GM13976 (cell line): ENCODE measurements at regions not wholly inside any gene's neighbourhood (a gene's known extent, or its start where the extent isn't known, plus 50 kb on each side); places are given as distances from the start of the nearest gene placed in this dataset.

Experiments
- DNase-seq: peaks from one replicate; pipeline ENCODE4 v3.0.0; 2012; ENCODE audit warnings: low spot score
- in situ Hi-C: fragments of 300-500 bp; cut with MboI; formaldehyde crosslinking; loops from one replicate; pipeline ENCODE4 v1.12.0; 2022; ENCODE audit warnings: low sequenced_read_pairs, mixed read lengths, inconsistent platforms; ENCODE audit not compliant: unreplicated experiment
- TF ChIP-seq, protein P1 (sequence below): IDR thresholded peaks from 2 replicates; pipeline ENCODE4 v1.5.1; 2012; ENCODE audit warnings: borderline replicate concordance, mild to moderate bottlenecking; ENCODE audit not compliant: insufficient read depth; ENCODE audit errors: extremely low read depth, missing control alignments, control extremely low read depth

DNA sequence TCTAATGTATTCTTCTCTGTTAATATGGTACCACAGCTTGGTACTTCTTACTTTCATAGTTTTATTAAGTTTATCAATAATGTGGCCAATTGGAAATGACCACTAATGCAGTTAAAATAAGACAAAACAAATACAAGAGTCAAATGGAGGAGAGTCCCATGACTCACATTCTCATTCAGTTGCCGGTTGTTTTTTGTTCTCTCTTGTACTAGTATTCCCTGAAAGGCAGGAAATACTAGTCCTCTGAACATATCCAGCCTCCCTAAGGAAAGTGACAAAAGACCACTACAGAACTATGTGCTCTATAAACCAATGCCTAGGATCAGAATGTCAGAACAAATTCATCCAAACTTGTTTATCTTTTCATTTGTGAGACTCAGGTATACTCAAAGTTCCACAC lies 165.2 kb upstream of the SAMSN1 start:
- TF ChIP-seq, protein P1, sequence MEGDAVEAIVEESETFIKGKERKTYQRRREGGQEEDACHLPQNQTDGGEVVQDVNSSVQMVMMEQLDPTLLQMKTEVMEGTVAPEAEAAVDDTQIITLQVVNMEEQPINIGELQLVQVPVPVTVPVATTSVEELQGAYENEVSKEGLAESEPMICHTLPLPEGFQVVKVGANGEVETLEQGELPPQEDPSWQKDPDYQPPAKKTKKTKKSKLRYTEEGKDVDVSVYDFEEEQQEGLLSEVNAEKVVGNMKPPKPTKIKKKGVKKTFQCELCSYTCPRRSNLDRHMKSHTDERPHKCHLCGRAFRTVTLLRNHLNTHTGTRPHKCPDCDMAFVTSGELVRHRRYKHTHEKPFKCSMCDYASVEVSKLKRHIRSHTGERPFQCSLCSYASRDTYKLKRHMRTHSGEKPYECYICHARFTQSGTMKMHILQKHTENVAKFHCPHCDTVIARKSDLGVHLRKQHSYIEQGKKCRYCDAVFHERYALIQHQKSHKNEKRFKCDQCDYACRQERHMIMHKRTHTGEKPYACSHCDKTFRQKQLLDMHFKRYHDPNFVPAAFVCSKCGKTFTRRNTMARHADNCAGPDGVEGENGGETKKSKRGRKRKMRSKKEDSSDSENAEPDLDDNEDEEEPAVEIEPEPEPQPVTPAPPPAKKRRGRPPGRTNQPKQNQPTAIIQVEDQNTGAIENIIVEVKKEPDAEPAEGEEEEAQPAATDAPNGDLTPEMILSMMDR: no peak
- no peak for DNase-seq
- in situ Hi-C loops: no loop called here

DNA sequence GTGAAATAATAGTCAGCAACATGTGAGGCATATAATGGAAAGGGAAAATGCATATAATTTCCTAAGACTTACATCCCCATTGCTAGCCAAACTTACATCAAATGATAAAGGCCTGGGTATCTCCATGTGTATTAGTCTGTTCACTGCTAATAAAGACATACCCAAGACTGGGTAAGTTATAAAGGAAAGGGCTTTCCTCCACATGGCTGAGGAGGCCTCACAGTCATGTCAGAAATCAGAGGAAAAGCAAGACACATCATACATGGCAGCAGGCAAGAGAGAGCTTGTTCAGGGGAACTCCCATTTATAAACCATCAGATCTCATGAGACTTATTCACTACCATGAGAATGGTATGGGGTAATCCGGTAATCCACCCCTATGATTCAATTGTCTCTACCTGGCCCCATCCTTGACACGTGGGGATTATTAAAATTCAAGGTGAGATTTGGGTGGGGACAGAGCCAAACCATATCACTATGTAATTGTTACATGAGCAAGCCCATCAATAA lies 161.5 kb upstream of the SAMSN1 start:
- DNase-seq: no peak
- TF ChIP-seq, protein P1: no peak
- in situ Hi-C loops: no loop called here

DNA sequence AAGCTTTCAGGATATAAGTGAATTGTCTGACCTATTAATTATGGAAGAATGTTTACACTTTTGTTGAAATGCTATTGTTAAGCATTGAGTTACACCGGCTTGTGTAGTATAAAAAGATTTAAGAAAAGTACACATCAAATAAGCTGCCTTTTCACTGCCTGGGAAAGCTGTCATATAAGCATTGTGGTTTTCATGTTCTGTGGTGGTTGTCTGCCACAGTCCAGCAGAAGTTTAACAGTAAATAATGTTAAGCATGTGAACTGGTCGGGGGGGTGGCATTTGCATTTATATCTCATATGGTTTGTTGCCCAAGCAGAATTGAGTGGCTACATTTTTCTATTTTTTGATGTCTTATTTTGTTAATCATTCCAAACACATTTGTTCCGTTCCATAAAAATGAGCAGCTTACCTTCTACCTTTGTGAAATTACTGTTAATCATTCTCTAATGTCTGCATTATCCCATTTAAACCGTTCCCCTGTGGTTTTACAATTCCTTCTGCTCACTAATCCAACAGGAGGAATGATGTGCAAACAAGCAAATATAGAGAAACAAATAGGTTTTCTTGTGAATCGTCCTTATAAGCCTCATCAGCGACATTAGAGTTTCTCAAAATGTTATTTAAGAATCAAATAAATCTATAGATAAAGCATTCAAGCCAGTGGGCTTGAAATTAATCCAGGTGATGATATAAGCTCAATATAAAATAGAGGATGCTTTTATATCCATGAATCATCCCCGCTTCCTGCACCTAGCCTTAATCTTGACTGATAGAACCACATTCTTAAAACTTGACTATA lies 160.8 kb upstream of the SAMSN1 start:
- in situ Hi-C loops: no loop called here
- TF ChIP-seq, protein P1: no peak
- DNase-seq: no peak

DNA sequence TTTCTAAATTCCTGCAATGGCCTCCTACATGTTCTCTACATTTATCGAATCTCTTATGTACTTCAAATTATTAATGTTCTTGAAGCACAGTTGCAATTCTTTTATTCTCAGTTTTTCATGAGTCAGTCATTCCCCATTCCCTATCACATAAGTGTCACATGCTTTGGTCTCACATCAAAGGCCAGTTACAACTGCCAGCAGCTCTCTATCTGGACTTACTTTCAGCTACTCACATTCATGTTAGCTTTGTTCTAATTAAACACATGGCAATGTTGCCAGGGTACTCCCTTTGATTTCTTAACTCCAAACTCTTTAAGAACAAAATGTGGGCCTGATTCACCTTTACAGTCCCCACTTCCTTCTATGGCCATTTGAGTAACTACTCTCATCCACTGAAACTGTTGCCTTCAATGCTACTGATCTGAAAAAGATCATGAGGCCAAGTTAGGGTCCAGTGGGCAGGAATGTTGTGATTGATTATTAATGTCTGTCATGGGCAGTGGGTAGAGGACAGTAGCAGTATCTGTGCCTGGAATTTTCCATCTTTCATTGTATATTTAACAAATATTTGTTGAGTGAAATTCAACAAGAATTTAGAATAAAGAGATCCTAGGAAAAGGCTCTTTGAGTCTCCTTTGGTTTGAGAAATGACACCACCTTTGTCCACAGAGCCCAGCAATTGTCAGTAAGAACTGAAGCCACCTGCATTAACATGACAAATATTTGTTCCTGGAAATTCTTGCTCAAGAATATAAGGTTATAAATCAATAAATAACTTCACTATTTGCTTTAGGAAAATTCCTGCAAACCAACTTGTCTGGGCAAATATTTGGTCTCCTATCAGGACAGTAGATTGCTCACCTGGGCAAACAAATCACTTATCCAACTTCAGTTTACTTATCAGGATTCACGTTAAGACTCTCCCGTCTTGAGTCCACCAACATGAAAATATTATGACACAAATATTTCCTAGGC lies 153.6 kb upstream of the SAMSN1 start:
- in situ Hi-C loops: no loop called here
- no peak for DNase-seq
- TF ChIP-seq, protein P1: no peak

DNA sequence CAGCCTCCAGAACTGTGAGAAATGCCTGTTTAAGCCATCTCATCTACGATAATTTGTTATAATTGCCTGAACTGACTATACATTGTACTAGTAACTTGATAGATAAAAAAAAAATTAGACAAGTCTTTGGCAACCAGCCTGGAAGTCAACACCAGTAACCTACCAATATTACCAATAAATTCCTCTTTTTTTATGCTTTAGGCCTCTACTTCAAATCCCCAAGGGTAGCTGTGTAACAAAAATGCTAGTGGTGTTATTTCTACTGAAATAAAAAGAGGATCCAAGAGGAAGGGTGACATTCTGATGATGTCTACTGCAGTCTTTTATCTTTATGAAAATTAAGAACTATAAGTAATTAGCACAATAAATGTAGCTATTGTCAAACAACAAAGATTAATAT lies 151.7 kb upstream of the SAMSN1 start:
- DNase-seq: no peak
- in situ Hi-C loops: no loop called here
- TF ChIP-seq, protein P1: no peak

DNA sequence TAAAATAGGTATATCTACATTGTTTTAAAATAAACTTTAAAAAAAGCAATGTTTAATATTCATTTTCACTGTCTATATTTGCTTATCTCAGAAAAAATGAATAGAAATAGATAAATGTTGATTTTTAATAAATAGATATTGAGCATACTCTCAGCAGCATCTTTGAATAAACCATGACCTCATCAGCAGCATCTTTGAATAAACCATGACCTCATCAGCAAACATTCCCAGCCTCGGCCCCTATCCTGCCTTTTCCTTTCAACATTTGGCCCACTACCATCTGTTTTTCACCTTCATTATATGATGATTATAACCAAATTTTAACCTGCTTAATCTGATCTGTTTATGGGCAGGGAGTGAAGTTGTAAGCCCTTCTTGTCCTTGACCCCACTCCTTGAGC lies 148.7 kb upstream of the SAMSN1 start:
- TF ChIP-seq, protein P1: no peak
- in situ Hi-C loops: no loop called here
- DNase-seq: no peak
